Gastrocnemius medialis (tissue), 4 donors: ENCODE measurements at regions not wholly inside any gene's neighbourhood (a gene's known extent, or its start where the extent isn't known, plus 50 kb on each side); places are given as distances from the start of the nearest gene placed in this dataset.

Source experiments
- ATAC-seq, 2 donors: fragments of 150-250 bp; one replicate each; pipeline ENCODE4 v1.9.1; 2016
- DNase-seq, 2 donors: peaks; one replicate each; pipeline ENCODE4 v3.0.0-alpha.2; 2019
- H3K27ac ChIP-seq, 4 donors: fragments of 200-600 bp; sonication (generic); 1 replicate in 1 of 4; 2 replicates in 3 of 4; pipeline ENCODE4 v1.5.1; 2016 to 2018; ENCODE audit warnings: mild to moderate bottlenecking in 2 of 4, moderate library complexity in 1 of 4
- H3K27me3 ChIP-seq, 3 donors: fragments of 200-600 bp; sonication (generic) in 2 of 3; 1 replicate in 1 of 3; 2 replicates in 2 of 3; pipeline versions ENCODE4 v1.5.1 to v1.6.0; 2016 to 2019; ENCODE audit warnings: mild to moderate bottlenecking in 1 of 3, moderate library complexity in 1 of 3
- H3K36me3 ChIP-seq, 2 donors: fragments of 200-600 bp; sonication (generic) in 1 of 2; one replicate each; pipeline ENCODE4 v1.5.1; 2017 to 2018
- H3K4me1 ChIP-seq, 2 donors: fragments of 200-600 bp; sonication (generic) in 1 of 2; one replicate each; pipeline ENCODE4 v1.5.1; 2016 to 2017; ENCODE audit warnings: mild to moderate bottlenecking in 2 of 2
- H3K4me3 ChIP-seq, 4 donors: fragments of 200-600 bp; sonication (generic) in 3 of 4; 1 replicate in 1 of 4; 2 replicates in 3 of 4; pipeline ENCODE4 v1.5.1; 2016 to 2019; ENCODE audit warnings: mild to moderate bottlenecking in 2 of 4
- H3K9me3 ChIP-seq, 3 donors: fragments of 200-600 bp; sonication (generic) in 2 of 3; 1 replicate in 1 of 3; 2 replicates in 2 of 3; pipeline ENCODE4 v1.5.1; 2016 to 2019
- POLR2A ChIP-seq, 2 donors: fragments of 450-650 bp; IDR thresholded peaks; one replicate each; pipeline ENCODE4 v1.6.1; 2017; ENCODE audit warnings: antibody characterized with exemption in 2 of 2, mild to moderate bottlenecking in 2 of 2, moderate library complexity in 2 of 2
- in situ Hi-C, 4 donors: fragments of 200-750 bp; cut with MboI; loops; one replicate each; pipeline versions ENCODE4 v1.15.0 to v1.8.0; 2017; ENCODE audit warnings: low sequenced_read_pairs in 4 of 4
- intact Hi-C: fragments of 100-400 bp; cut with DNase I; formaldehyde crosslinking; loops from one replicate; pipeline ENCODE4 v1.15.1; 2023; ENCODE audit warnings: low total_unique reads
- TF ChIP-seq, protein P1 (sequence below), 5 experiments: fragments of 450-650 bp in 3 of 5; fragments of 200-600 bp in 2 of 5; sonication (generic) in 2 of 5; IDR thresholded peaks in 4 of 5; conservative IDR thresholded peaks in 1 of 5; 1 replicate in 4 of 5; 2 replicates in 1 of 5; pipeline ENCODE4 v1.5.1; 2016 to 2019; ENCODE audit warnings: antibody characterized with exemption in 5 of 5, mild to moderate bottlenecking in 3 of 5, moderate library complexity in 3 of 5

GRCh38 chr2:120919216-120919615 is 183.5 kb downstream of the GLI2 start:
- no peak for TF ChIP-seq POLR2A (IDR thresholded peaks at IDR 0.05)
- TF ChIP-seq, protein P1, sequence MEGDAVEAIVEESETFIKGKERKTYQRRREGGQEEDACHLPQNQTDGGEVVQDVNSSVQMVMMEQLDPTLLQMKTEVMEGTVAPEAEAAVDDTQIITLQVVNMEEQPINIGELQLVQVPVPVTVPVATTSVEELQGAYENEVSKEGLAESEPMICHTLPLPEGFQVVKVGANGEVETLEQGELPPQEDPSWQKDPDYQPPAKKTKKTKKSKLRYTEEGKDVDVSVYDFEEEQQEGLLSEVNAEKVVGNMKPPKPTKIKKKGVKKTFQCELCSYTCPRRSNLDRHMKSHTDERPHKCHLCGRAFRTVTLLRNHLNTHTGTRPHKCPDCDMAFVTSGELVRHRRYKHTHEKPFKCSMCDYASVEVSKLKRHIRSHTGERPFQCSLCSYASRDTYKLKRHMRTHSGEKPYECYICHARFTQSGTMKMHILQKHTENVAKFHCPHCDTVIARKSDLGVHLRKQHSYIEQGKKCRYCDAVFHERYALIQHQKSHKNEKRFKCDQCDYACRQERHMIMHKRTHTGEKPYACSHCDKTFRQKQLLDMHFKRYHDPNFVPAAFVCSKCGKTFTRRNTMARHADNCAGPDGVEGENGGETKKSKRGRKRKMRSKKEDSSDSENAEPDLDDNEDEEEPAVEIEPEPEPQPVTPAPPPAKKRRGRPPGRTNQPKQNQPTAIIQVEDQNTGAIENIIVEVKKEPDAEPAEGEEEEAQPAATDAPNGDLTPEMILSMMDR (IDR thresholded peaks at IDR 0.05 in 4 of 5, conservative IDR thresholded peaks at IDR 0.05 in 1 of 5), result no peak
- Histone ChIP-seq H3K27ac (peak overlapping the region in 3 of 4 donors; percentile 68 to 82 (median 72)), H3K9me3 (no peaks in the 10 kb centered on the region), H3K4me1 (peaks cover 26 to 33% of the 10 kb centered on the region in 2 donors), H3K4me3 (no peak overlapping the region), H3K36me3 (no peaks in the 10 kb centered on the region), H3K27me3 (no peaks in the 10 kb centered on the region)
- intact Hi-C loops (no loop called here), in situ Hi-C loops (no loop called here)
- DNase-seq (no peak), ATAC-seq (no peak)

DNA sequence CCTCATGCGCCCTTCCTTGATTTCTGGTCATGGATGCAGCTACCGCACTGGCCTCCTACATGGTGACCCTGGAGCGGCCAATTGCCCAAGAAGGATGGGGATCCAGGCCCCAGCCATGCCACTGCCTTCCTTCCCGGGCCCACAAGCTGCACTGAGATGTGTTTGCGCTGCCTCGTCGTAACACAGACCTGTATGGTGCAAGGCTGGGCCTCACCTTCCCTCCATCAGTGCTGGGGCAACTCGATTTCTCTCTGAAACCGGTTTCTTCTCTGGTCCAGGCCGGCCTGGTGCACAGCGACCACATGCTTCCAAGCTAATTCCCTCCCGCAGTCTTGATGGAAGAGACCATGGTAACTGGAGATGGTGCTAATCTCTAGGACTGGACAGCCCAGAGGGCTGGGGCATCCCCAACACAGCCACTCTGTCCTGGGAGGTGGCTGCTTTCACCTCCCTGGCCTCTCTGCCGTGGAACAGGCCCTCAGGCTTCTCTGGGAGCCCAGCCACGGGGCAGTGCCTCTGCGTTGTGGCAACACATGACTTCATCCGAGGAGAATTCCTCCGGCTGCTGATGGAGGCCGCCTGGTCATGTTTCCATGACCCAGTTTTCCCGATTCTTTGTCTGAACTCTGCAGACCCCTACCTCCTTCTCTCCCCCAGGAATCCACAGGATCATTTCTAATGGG is 184.2 kb downstream of the GLI2 start:
- in situ Hi-C loops (no loop called here), intact Hi-C loops (loop anchor here (2.0 to 5.0 kb wide), 2 partner anchors 17 to 368 kb away; no protein-coding TSS in a partner anchor)
- H3K36me3 ChIP-seq, result no peaks in the 10 kb centered on the region
- H3K27ac ChIP-seq, result peak overlapping the region; percentile 68 to 82 (median 76)
- H3K27me3 ChIP-seq, result no peaks in the 10 kb centered on the region
- TF ChIP-seq POLR2A (IDR thresholded peaks at IDR 0.05), result no peak
- TF ChIP-seq, protein P1 (IDR thresholded peaks at IDR 0.05 in 4 of 5, conservative IDR thresholded peaks at IDR 0.05 in 1 of 5), result peak in 1 of 5 experiments; percentile 10
- no peaks in the 10 kb centered on the region for H3K9me3 ChIP-seq
- peak overlapping the region in 2 of 4 donors; percentile 19 to 28 for H3K4me3 ChIP-seq
- ATAC-seq (peak; percentile 92 to 93), DNase-seq (peak; percentile 89 to 91)
- H3K4me1 ChIP-seq, result peaks cover 20 to 26% of the 10 kb centered on the region in 2 donors

- no peak for TF ChIP-seq POLR2A (IDR thresholded peaks at IDR 0.05)
- TF ChIP-seq, protein P1 (IDR thresholded peaks at IDR 0.05 in 4 of 5, conservative IDR thresholded peaks at IDR 0.05 in 1 of 5), result no peak
- Histone ChIP-seq H3K36me3 (no peaks in the 10 kb centered on the region), H3K27me3 (no peaks in the 10 kb centered on the region), H3K4me3 (peak overlapping the region in 2 of 4 donors; percentile 19 to 28), H3K4me1 (peaks cover 14 to 19% of the 10 kb centered on the region in 2 donors), H3K27ac (peak overlapping the region; percentile 68 to 82 (median 76)), H3K9me3 (no peaks in the 10 kb centered on the region)
- ATAC-seq (peak; percentile 16 to 30), DNase-seq (no peak)
- intact Hi-C loops, result loop anchor here (2.0 to 5.0 kb wide), 2 partner anchors 16 to 368 kb away; no protein-coding TSS in a partner anchor
- in situ Hi-C loops, result no loop called here
These were observed 184.9 kb downstream of the GLI2 start for GRCh38 chr2:120920454-120921148.

DNA sequence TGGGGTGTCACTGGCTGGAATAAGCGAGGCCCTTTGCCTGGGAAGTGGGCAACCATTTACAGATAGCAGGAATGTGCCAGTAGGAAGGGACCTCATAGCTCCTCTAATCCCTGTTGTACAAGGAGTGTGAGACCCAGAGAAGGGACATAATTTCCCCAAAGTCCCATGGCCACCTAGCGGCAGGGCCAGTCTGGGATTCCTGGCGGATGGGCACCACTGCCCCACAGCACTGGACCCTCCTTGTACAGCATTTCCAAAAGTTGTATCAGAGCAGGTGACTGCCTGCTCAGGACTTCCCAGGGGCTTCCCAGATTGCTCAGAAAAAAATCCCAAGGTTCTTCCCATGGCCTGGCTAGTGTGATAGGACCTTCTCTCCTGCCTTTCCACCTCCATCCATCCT is 185.8 kb downstream of the GLI2 start:
- Histone ChIP-seq H3K4me1 (peaks cover 14 to 17% of the 10 kb centered on the region in 2 donors), H3K27ac (no peak overlapping the region), H3K4me3 (no peak overlapping the region), H3K9me3 (no peaks in the 10 kb centered on the region), H3K36me3 (no peaks in the 10 kb centered on the region), H3K27me3 (no peaks in the 10 kb centered on the region)
- no peak for ATAC-seq
- DNase-seq, result no peak
- no peak for TF ChIP-seq POLR2A (IDR thresholded peaks at IDR 0.05)
- TF ChIP-seq, protein P1 (IDR thresholded peaks at IDR 0.05 in 4 of 5, conservative IDR thresholded peaks at IDR 0.05 in 1 of 5), result no peak
- in situ Hi-C loops (no loop called here), intact Hi-C loops (loop anchor here (2.0 to 5.0 kb wide), 2 partner anchors 15 to 369 kb away; no protein-coding TSS in a partner anchor)
